22Rv1 (cell line): ENCODE measurements at regions not wholly inside any gene's neighbourhood (a gene's known extent, or its start where the extent isn't known, plus 50 kb on each side); places are given as distances from the start of the nearest gene placed in this dataset.

Source experiments
- CTCF ChIP-seq: fragments of 450-650 bp; IDR thresholded peaks from 2 replicates; pipeline ENCODE4 v1.5.1; 2017; ENCODE audit warnings: mild to moderate bottlenecking
- ZFX ChIP-seq: fragments of 450-650 bp; IDR thresholded peaks from 2 replicates; pipeline ENCODE4 v1.6.1; 2017; ENCODE audit warnings: antibody characterized with exemption, borderline replicate concordance

- no peak for TF ChIP-seq CTCF
- TF ChIP-seq ZFX, result no peak
These were observed 732.0 kb upstream of the KIF2B start for GRCh38 chr17:53090770-53091169.
